ENCODE measurements at regions not wholly inside any gene's neighbourhood (a gene's known extent, or its start where the extent isn't known, plus 50 kb on each side); places are given as distances from the start of the nearest gene placed in this dataset.

GRCh38 chr16:51357839-51358238, 206.8 kb upstream of the SALL1 start:
- Histone ChIP-seq H3K27me3 (no peaks in the 10 kb centered on the region), H3K9me3 (no peaks in the 10 kb centered on the region), H3K36me3 (no peaks in the 10 kb centered on the region), H3K4me3 (no peak overlapping the region), H3K27ac (no peak overlapping the region), H3K4me1 (no peaks in the 10 kb centered on the region)
- intact Hi-C loops (cut with DNase I; ENCODE audit: low total_unique reads), result no loop called here
- DNase-seq, result no peak
- TF ChIP-seq POLR2AphosphoS5 (IDR thresholded peaks at IDR 0.05) (no peak), POLR2A (IDR thresholded peaks at IDR 0.05) (no peak), CTCF (IDR thresholded peaks at IDR 0.05) (no peak), EP300 (IDR thresholded peaks at IDR 0.05; ENCODE audit: low read depth) (no peak)
- in situ Hi-C loops (cut with MboI; ENCODE audit: low pct_ligation_motif_present in 1 of 4, low pct_unique_long_range_greater_than_20kb in 1 of 4, low sequenced_read_pairs in 3 of 4), result loop anchor here in 1 of 4 donors (25.0 kb wide), 1 partner anchor 104 kb away; no protein-coding TSS in a partner anchor

GRCh38 chr16:51355875-51356274, 204.8 kb upstream of the SALL1 start:
- intact Hi-C loops (cut with DNase I; ENCODE audit: low total_unique reads), result no loop called here
- Histone ChIP-seq H3K9me3 (no peaks in the 10 kb centered on the region), H3K27me3 (no peaks in the 10 kb centered on the region), H3K27ac (no peak overlapping the region), H3K36me3 (no peaks in the 10 kb centered on the region), H3K4me1 (no peaks in the 10 kb centered on the region), H3K4me3 (no peak overlapping the region)
- DNase-seq, result no peak
- in situ Hi-C loops (cut with MboI; ENCODE audit: low pct_ligation_motif_present in 1 of 4, low pct_unique_long_range_greater_than_20kb in 1 of 4, low sequenced_read_pairs in 3 of 4), result loop anchor here in 1 of 4 donors (25.0 kb wide), 1 partner anchor 106 kb away; no protein-coding TSS in a partner anchor
- 78 to 90% methylated on average over 6 of the region's 6 CpGs for WGBS, 2 donors (ENCODE audit: low coverage in 1 of 2)
- no peak for TF ChIP-seq POLR2AphosphoS5 (IDR thresholded peaks at IDR 0.05)
- no peak for TF ChIP-seq POLR2A (IDR thresholded peaks at IDR 0.05)
- TF ChIP-seq EP300 (IDR thresholded peaks at IDR 0.05; ENCODE audit: low read depth), result no peak
- no peak for TF ChIP-seq CTCF (IDR thresholded peaks at IDR 0.05)

- WGBS, 2 donors (ENCODE audit: low coverage in 1 of 2), result 72 to 85% methylated on average over 5 to 6 of the region's 6 CpGs
- no peaks in the 10 kb centered on the region for H3K27me3 ChIP-seq
- H3K4me3 ChIP-seq, result no peak overlapping the region
- in situ Hi-C loops (cut with MboI; ENCODE audit: low pct_ligation_motif_present in 1 of 4, low pct_unique_long_range_greater_than_20kb in 1 of 4, low sequenced_read_pairs in 3 of 4) (loop anchor here in 1 of 4 donors (25.0 kb wide), 1 partner anchor 107 kb away; no protein-coding TSS in a partner anchor), intact Hi-C loops (cut with DNase I; ENCODE audit: low total_unique reads) (no loop called here)
- H3K4me1 ChIP-seq, result no peaks in the 10 kb centered on the region
- no peak overlapping the region for H3K27ac ChIP-seq
- no peaks in the 10 kb centered on the region for H3K9me3 ChIP-seq
- no peaks in the 10 kb centered on the region for H3K36me3 ChIP-seq
- TF ChIP-seq POLR2A (IDR thresholded peaks at IDR 0.05), result no peak
- no peak for TF ChIP-seq CTCF (IDR thresholded peaks at IDR 0.05)
- no peak for TF ChIP-seq POLR2AphosphoS5 (IDR thresholded peaks at IDR 0.05)
- TF ChIP-seq EP300 (IDR thresholded peaks at IDR 0.05; ENCODE audit: low read depth), result no peak
- DNase-seq, result no peak
These were observed 204.1 kb upstream of the SALL1 start for GRCh38 chr16:51355195-51355594.

GRCh38 chr16:51353055-51353454, 202.0 kb upstream of the SALL1 start:
- H3K4me3 ChIP-seq, result no peak overlapping the region
- H3K4me1 ChIP-seq, result no peaks in the 10 kb centered on the region
- TF ChIP-seq EP300 (IDR thresholded peaks at IDR 0.05; ENCODE audit: low read depth), result no peak
- H3K27me3 ChIP-seq, result no peaks in the 10 kb centered on the region
- 64 to 81% methylated on average over 2 to 3 of the region's 3 CpGs for WGBS, 2 donors (ENCODE audit: low coverage in 1 of 2)
- H3K36me3 ChIP-seq, result no peaks in the 10 kb centered on the region
- DNase-seq, result no peak
- no peak overlapping the region for H3K27ac ChIP-seq
- intact Hi-C loops (cut with DNase I; ENCODE audit: low total_unique reads) (no loop called here), in situ Hi-C loops (cut with MboI; ENCODE audit: low pct_ligation_motif_present in 1 of 4, low pct_unique_long_range_greater_than_20kb in 1 of 4, low sequenced_read_pairs in 3 of 4) (loop anchor here in 1 of 4 donors (25.0 kb wide), 1 partner anchor 109 kb away; no protein-coding TSS in a partner anchor)
- no peaks in the 10 kb centered on the region for H3K9me3 ChIP-seq

- in situ Hi-C loops (cut with MboI; ENCODE audit: low pct_ligation_motif_present in 1 of 4, low pct_unique_long_range_greater_than_20kb in 1 of 4, low sequenced_read_pairs in 3 of 4) (loop anchor here in 1 of 4 donors (25.0 kb wide), 1 partner anchor 113 kb away; no protein-coding TSS in a partner anchor), intact Hi-C loops (cut with DNase I; ENCODE audit: low total_unique reads) (no loop called here)
- no peak for TF ChIP-seq POLR2AphosphoS5 (IDR thresholded peaks at IDR 0.05)
- Histone ChIP-seq H3K4me3 (no peak overlapping the region), H3K4me1 (no peaks in the 10 kb centered on the region), H3K27ac (no peak overlapping the region), H3K36me3 (no peaks in the 10 kb centered on the region), H3K27me3 (no peaks in the 10 kb centered on the region), H3K9me3 (no peaks in the 10 kb centered on the region)
- WGBS, 2 donors (ENCODE audit: low coverage in 1 of 2), result 80 to 87% methylated on average over 3 of the region's 3 CpGs
- DNase-seq, result no peak
These were observed 198.6 kb upstream of the SALL1 start for GRCh38 chr16:51349626-51350025.

Data from transverse colon (tissue), 4 donors.